IMR-90 (cell line): ENCODE measurements at regions not wholly inside any gene's neighbourhood (a gene's known extent, or its start where the extent isn't known, plus 50 kb on each side); places are given as distances from the start of the nearest gene placed in this dataset.

ENCODE experiments used
- BHLHE40 ChIP-seq: fragments of 150-350 bp; IDR thresholded peaks from 2 replicates; pipeline ENCODE4 v1.6.1; 2016; ENCODE audit warnings: mild to moderate bottlenecking, low read depth, low read length
- CTCF ChIP-seq: conservative IDR thresholded peaks from 2 replicates; pipeline ENCODE4 v1.5.1; 2012; ENCODE audit warnings: mild to moderate bottlenecking, low read depth, low read length, improper control_type of control experiment
- ELK1 ChIP-seq: fragments of 150-350 bp; IDR thresholded peaks from 2 replicates; pipeline ENCODE4 v1.6.1; 2016; ENCODE audit warnings: low read depth, mild to moderate bottlenecking, low read length, moderate library complexity, borderline replicate concordance
- FOS ChIP-seq: fragments of 150-350 bp; IDR thresholded peaks from 2 replicates; pipeline ENCODE4 v1.6.1; 2016; ENCODE audit warnings: low read depth, low read length
- MAFK ChIP-seq: IDR thresholded peaks from 2 replicates; pipeline ENCODE4 v1.6.1; 2012; ENCODE audit warnings: low read depth, low read length, improper control_type of control experiment
- MAZ ChIP-seq: IDR thresholded peaks from 2 replicates; pipeline ENCODE4 v1.6.1; 2012; ENCODE audit warnings: low read depth, mild to moderate bottlenecking, low read length, improper control_type of control experiment, moderate library complexity, borderline replicate concordance
- NFE2L2 ChIP-seq: fragments of 150-350 bp; IDR thresholded peaks from 2 replicates; pipeline ENCODE4 v1.6.1; 2016; ENCODE audit warnings: low read depth, mild to moderate bottlenecking, low read length
- POLR2A ChIP-seq: IDR thresholded peaks from 2 replicates; pipeline ENCODE4 v1.6.1; 2012; ENCODE audit warnings: mild to moderate bottlenecking, low read depth, low read length
- RAD21 ChIP-seq: IDR thresholded peaks from 2 replicates; pipeline ENCODE4 v1.6.1; 2012; ENCODE audit warnings: low read length, improper control_type of control experiment
- RCOR1 ChIP-seq: IDR thresholded peaks from 2 replicates; pipeline ENCODE4 v1.6.1; 2012; ENCODE audit warnings: mild to moderate bottlenecking, low read length, improper control_type of control experiment; ENCODE audit not compliant: insufficient replicate concordance
- SMC3 ChIP-seq: fragments of 150-350 bp; IDR thresholded peaks from 2 replicates; pipeline ENCODE4 v1.6.1; 2016; ENCODE audit warnings: low read depth, mild to moderate bottlenecking, antibody characterized with exemption, low read length, moderate library complexity
- USF2 ChIP-seq: fragments of 150-350 bp; IDR thresholded peaks from 2 replicates; pipeline ENCODE4 v1.6.1; 2017; ENCODE audit warnings: mild to moderate bottlenecking, antibody characterized with exemption, low read length, low read depth

GRCh38 chr3:35894735-35895134 lies 255.4 kb downstream of the ARPP21 start:
- no peak for TF ChIP-seq CTCF
- no peak for TF ChIP-seq RAD21
- TF ChIP-seq USF2: no peak
- TF ChIP-seq BHLHE40: no peak
- no peak for TF ChIP-seq SMC3
- no peak for TF ChIP-seq FOS
- TF ChIP-seq ELK1: no peak
- no peak for TF ChIP-seq POLR2A
- no peak for TF ChIP-seq MAFK
- TF ChIP-seq NFE2L2: no peak
- no peak for TF ChIP-seq RCOR1
- TF ChIP-seq MAZ: no peak
